ENCODE measurements at regions not wholly inside any gene's neighbourhood (a gene's known extent, or its start where the extent isn't known, plus 50 kb on each side); places are given as distances from the start of the nearest gene placed in this dataset.

GRCh38 chr12:108442910-108443309 is 72.2 kb upstream of the FICD start:
- no peak for TF ChIP-seq CTCF (IDR thresholded peaks at IDR 0.05; ENCODE audit: low read depth, low read length)
- Histone ChIP-seq H3K4me3 (ENCODE audit: low read depth, low read length) (no peak overlapping the region), H3K36me3 (no peaks in the 10 kb centered on the region), H3K9me3 (no peaks in the 10 kb centered on the region), H3K27me3 (no peaks in the 10 kb centered on the region), H3K4me1 (peaks cover 5% of the 10 kb centered on the region)
- no peak for DNase-seq

GRCh38 chr12:108442067-108442466 is 73.0 kb upstream of the FICD start:
- H3K27me3 ChIP-seq: no peaks in the 10 kb centered on the region
- H3K36me3 ChIP-seq: no peaks in the 10 kb centered on the region
- H3K4me1 ChIP-seq: no peaks in the 10 kb centered on the region; the same call in none of the 2 replicates
- no peak for DNase-seq
- no peak overlapping the region for H3K4me3 ChIP-seq (ENCODE audit: low read depth, low read length)
- H3K9me3 ChIP-seq: no peaks in the 10 kb centered on the region
- TF ChIP-seq CTCF (IDR thresholded peaks at IDR 0.05; ENCODE audit: low read depth, low read length): no peak

- TF ChIP-seq CTCF (IDR thresholded peaks at IDR 0.05; ENCODE audit: low read depth, low read length): no peak
- Histone ChIP-seq H3K27me3 (no peaks in the 10 kb centered on the region), H3K4me3 (ENCODE audit: low read depth, low read length) (no peak overlapping the region), H3K4me1 (no peaks in the 10 kb centered on the region; the same call in none of the 2 replicates), H3K36me3 (no peaks in the 10 kb centered on the region), H3K9me3 (no peaks in the 10 kb centered on the region)
- DNase-seq: no peak
These were observed 73.5 kb upstream of the FICD start for GRCh38 chr12:108441549-108441948.

GRCh38 chr12:108440736-108441135 is 74.3 kb upstream of the FICD start:
- no peak for DNase-seq
- TF ChIP-seq CTCF (IDR thresholded peaks at IDR 0.05; ENCODE audit: low read depth, low read length): no peak
- Histone ChIP-seq H3K36me3 (no peaks in the 10 kb centered on the region), H3K4me1 (no peaks in the 10 kb centered on the region; the same call in 1 of the 2 replicates), H3K27me3 (no peaks in the 10 kb centered on the region), H3K4me3 (ENCODE audit: low read depth, low read length) (no peak overlapping the region), H3K9me3 (no peaks in the 10 kb centered on the region)

GRCh38 chr12:108438667-108439066 is 76.4 kb upstream of the FICD start:
- Histone ChIP-seq H3K4me1 (no peaks in the 10 kb centered on the region; the same call in 1 of the 2 replicates), H3K4me3 (ENCODE audit: low read depth, low read length) (no peak overlapping the region), H3K27me3 (no peaks in the 10 kb centered on the region), H3K36me3 (no peaks in the 10 kb centered on the region), H3K9me3 (no peaks in the 10 kb centered on the region)
- no peak for DNase-seq
- TF ChIP-seq CTCF (IDR thresholded peaks at IDR 0.05; ENCODE audit: low read depth, low read length): no peak

GRCh38 chr12:108432423-108433121 is 82.5 kb upstream of the FICD start:
- no peaks in the 10 kb centered on the region for H3K4me1 ChIP-seq
- H3K9me3 ChIP-seq: no peaks in the 10 kb centered on the region
- TF ChIP-seq CTCF (IDR thresholded peaks at IDR 0.05; ENCODE audit: low read depth, low read length): no peak
- no peak overlapping the region for H3K4me3 ChIP-seq (ENCODE audit: low read depth, low read length)
- no peaks in the 10 kb centered on the region for H3K27me3 ChIP-seq
- DNase-seq: no peak
- H3K36me3 ChIP-seq: no peaks in the 10 kb centered on the region
